ENCODE measurements at regions not wholly inside any gene's neighbourhood (a gene's known extent, or its start where the extent isn't known, plus 50 kb on each side); places are given as distances from the start of the nearest gene placed in this dataset.

GRCh38 chr21:41634211-41634694, 126.3 kb upstream of the TMPRSS2 start:
- no peak overlapping the region for H3K4me3 ChIP-seq (ENCODE audit: low read length)
- H3K4me1 ChIP-seq (ENCODE audit: insufficient read depth, low read length), result no peaks in the 10 kb centered on the region; the same call in 1 of the 2 replicates
- H3K27ac ChIP-seq (ENCODE audit: low read length), result no peak overlapping the region
- no peaks in the 10 kb centered on the region for H3K36me3 ChIP-seq (ENCODE audit: insufficient read depth, low read depth, low read length)
- H3K9me3 ChIP-seq (ENCODE audit: insufficient read depth, low read depth, low read length), result no peaks in the 10 kb centered on the region
- H3K9ac ChIP-seq (ENCODE audit: low read depth, low read length), result no peak overlapping the region
- H3K27me3 ChIP-seq (ENCODE audit: insufficient read depth, low read length), result no peaks in the 10 kb centered on the region

DNA sequence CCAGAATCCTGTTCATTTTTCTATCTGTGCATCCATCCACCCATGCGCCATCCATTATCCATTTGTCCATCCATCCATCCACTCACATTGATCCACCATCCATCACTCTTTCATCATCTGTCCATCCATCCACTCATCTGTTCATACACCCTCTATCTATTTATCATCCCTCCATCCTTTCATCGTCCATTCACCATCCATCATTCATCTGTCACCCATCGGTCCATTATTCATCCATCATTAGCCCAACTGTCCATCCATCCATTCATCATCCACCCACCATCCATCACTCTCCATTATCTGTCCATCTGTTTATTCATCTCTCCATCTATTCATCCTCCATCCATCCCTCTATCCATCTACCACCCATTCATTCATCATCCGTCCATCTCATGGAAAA, 125.7 kb upstream of the TMPRSS2 start:
- Histone ChIP-seq H3K9ac (ENCODE audit: low read depth, low read length) (no peak overlapping the region), H3K27ac (ENCODE audit: low read length) (no peak overlapping the region), H3K27me3 (ENCODE audit: insufficient read depth, low read length) (no peaks in the 10 kb centered on the region), H3K36me3 (ENCODE audit: insufficient read depth, low read depth, low read length) (no peaks in the 10 kb centered on the region), H3K9me3 (ENCODE audit: insufficient read depth, low read depth, low read length) (no peaks in the 10 kb centered on the region), H3K4me1 (ENCODE audit: insufficient read depth, low read length) (no peaks in the 10 kb centered on the region; the same call in 1 of the 2 replicates), H3K4me3 (ENCODE audit: low read length) (no peak overlapping the region)

- Histone ChIP-seq H3K27me3 (ENCODE audit: insufficient read depth, low read length) (no peaks in the 10 kb centered on the region), H3K9ac (ENCODE audit: low read depth, low read length) (no peak overlapping the region), H3K36me3 (ENCODE audit: insufficient read depth, low read depth, low read length) (no peaks in the 10 kb centered on the region), H3K4me1 (ENCODE audit: insufficient read depth, low read length) (no peaks in the 10 kb centered on the region; the same call in 1 of the 2 replicates), H3K9me3 (ENCODE audit: insufficient read depth, low read depth, low read length) (no peaks in the 10 kb centered on the region), H3K27ac (ENCODE audit: low read length) (no peak overlapping the region), H3K4me3 (ENCODE audit: low read length) (no peak overlapping the region)
Observed at GRCh38 chr21:41632748-41633475, 125.0 kb upstream of the TMPRSS2 start.

DNA sequence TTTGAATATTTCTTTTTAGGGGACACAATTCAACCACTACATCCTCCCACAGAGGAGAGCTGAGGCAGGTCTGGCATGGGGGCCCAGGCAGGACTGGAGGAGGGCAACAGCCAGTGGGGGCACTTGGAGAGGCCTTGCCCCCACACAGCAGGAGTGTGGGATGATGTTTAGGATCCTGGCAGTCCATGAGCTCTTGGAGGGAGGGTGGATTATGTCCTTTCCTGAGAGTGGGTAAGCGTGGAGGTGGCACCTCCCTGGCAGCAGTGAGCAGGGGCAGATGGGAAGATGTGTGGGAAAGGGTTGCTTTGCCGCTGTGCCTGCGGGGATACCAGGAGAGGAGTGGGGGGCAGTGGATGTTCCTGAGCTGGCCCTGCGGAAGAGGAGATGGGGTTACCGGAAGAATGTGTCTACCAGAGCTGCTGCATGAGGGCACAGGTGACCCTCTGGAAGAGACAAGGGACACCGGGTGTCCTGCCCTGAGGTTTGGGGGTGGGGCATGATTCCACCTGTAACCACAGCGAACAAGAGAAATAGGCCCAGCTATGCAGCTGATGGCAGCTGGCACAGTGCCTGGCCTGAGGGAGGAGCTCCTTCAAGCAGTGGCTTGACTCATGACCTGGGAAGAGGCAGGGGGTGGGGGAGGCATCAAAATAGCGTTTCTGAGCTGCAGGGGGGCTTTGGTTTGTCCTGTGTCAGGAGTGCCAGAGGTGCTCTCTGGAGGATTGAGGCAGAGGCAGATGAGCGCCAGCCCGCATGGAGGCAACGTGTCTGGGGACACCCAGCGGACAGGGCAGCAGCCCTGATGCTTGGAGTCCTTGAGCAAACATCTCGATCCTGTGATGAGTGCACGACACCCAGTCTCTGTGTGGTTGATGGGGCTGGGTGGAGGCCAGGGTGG, 123.9 kb upstream of the TMPRSS2 start:
- no peaks in the 10 kb centered on the region for H3K27me3 ChIP-seq (ENCODE audit: insufficient read depth, low read length)
- no peaks in the 10 kb centered on the region for H3K36me3 ChIP-seq (ENCODE audit: insufficient read depth, low read depth, low read length)
- no peak overlapping the region for H3K9ac ChIP-seq (ENCODE audit: low read depth, low read length)
- no peaks in the 10 kb centered on the region; the same call in 1 of the 2 replicates for H3K4me1 ChIP-seq (ENCODE audit: insufficient read depth, low read length)
- H3K4me3 ChIP-seq (ENCODE audit: low read length), result no peak overlapping the region
- H3K27ac ChIP-seq (ENCODE audit: low read length), result no peak overlapping the region
- no peaks in the 10 kb centered on the region for H3K9me3 ChIP-seq (ENCODE audit: insufficient read depth, low read depth, low read length)

DNA sequence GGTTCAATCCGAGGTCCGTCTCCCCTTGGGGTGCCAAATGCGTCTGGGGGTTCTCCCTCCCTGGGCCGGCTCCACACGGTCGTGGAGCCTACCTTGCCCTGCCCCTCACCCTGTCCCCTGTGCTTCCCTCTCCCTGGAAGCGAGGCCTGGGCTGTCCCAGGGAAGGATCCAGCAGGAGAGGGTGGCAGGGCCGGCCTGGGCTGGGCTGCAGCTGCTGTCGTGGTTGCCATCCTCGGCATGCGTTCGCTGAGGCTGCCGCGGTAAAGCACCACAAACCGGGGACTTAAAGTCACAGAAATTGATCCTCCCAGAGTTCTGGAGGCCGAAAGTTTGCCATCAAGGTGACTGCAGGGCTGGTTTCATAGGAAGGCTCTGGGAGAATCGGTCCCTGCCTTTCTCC, 123.0 kb upstream of the TMPRSS2 start:
- Histone ChIP-seq H3K9ac (ENCODE audit: low read depth, low read length) (no peak overlapping the region), H3K27ac (ENCODE audit: low read length) (no peak overlapping the region), H3K4me1 (ENCODE audit: insufficient read depth, low read length) (no peaks in the 10 kb centered on the region; the same call in 1 of the 2 replicates), H3K9me3 (ENCODE audit: insufficient read depth, low read depth, low read length) (no peaks in the 10 kb centered on the region), H3K36me3 (ENCODE audit: insufficient read depth, low read depth, low read length) (no peaks in the 10 kb centered on the region), H3K27me3 (ENCODE audit: insufficient read depth, low read length) (no peaks in the 10 kb centered on the region), H3K4me3 (ENCODE audit: low read length) (no peak overlapping the region)

- Histone ChIP-seq H3K27me3 (ENCODE audit: insufficient read depth, low read length) (no peaks in the 10 kb centered on the region), H3K27ac (ENCODE audit: low read length) (no peak overlapping the region), H3K4me3 (ENCODE audit: low read length) (no peak overlapping the region), H3K9ac (ENCODE audit: low read depth, low read length) (no peak overlapping the region), H3K9me3 (ENCODE audit: insufficient read depth, low read depth, low read length) (no peaks in the 10 kb centered on the region), H3K36me3 (ENCODE audit: insufficient read depth, low read depth, low read length) (no peaks in the 10 kb centered on the region), H3K4me1 (ENCODE audit: insufficient read depth, low read length) (no peaks in the 10 kb centered on the region; the same call in 1 of the 2 replicates)
Observed at GRCh38 chr21:41630249-41630648, 122.3 kb upstream of the TMPRSS2 start.

GRCh38 chr21:41628256-41628655, 120.3 kb upstream of the TMPRSS2 start:
- Histone ChIP-seq H3K27ac (ENCODE audit: low read length) (no peak overlapping the region), H3K9me3 (ENCODE audit: insufficient read depth, low read depth, low read length) (no peaks in the 10 kb centered on the region), H3K9ac (ENCODE audit: low read depth, low read length) (no peak overlapping the region), H3K36me3 (ENCODE audit: insufficient read depth, low read depth, low read length) (no peaks in the 10 kb centered on the region), H3K4me1 (ENCODE audit: insufficient read depth, low read length) (no peaks in the 10 kb centered on the region), H3K27me3 (ENCODE audit: insufficient read depth, low read length) (no peaks in the 10 kb centered on the region), H3K4me3 (ENCODE audit: low read length) (no peak overlapping the region)

DNA sequence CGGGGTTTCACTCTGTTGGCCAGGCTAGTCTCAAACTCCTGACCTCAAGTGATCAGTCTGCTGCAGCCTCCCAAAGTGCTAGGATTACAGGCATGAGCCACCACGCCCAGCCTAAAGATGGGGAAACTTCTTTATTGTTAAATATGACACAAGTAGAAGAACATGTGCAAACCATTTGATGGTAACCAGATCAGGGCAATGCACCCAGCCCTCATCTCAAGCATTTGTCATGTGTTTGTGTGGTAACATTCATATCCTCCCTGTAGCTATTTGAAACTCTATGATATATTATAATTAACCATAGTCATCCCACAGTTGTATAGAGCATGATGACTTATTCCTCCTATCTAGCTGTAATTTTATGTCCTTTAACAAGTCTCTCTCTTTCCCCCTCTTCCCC, 119.5 kb upstream of the TMPRSS2 start:
- Histone ChIP-seq H3K36me3 (ENCODE audit: insufficient read depth, low read depth, low read length) (no peaks in the 10 kb centered on the region), H3K27ac (ENCODE audit: low read length) (no peak overlapping the region), H3K9ac (ENCODE audit: low read depth, low read length) (no peak overlapping the region), H3K9me3 (ENCODE audit: insufficient read depth, low read depth, low read length) (no peaks in the 10 kb centered on the region), H3K4me3 (ENCODE audit: low read length) (no peak overlapping the region), H3K4me1 (ENCODE audit: insufficient read depth, low read length) (no peaks in the 10 kb centered on the region), H3K27me3 (ENCODE audit: insufficient read depth, low read length) (no peaks in the 10 kb centered on the region)

- H3K4me3 ChIP-seq (ENCODE audit: low read length), result no peak overlapping the region
Observed at GRCh38 chr21:41626021-41626420, 118.1 kb upstream of the TMPRSS2 start.

GRCh38 chr21:41625428-41625827, 117.5 kb upstream of the TMPRSS2 start:
- no peak overlapping the region for H3K27ac ChIP-seq (ENCODE audit: low read length)
- H3K9ac ChIP-seq (ENCODE audit: low read depth, low read length), result no peak overlapping the region
- no peaks in the 10 kb centered on the region for H3K4me1 ChIP-seq (ENCODE audit: insufficient read depth, low read length)
- H3K27me3 ChIP-seq (ENCODE audit: insufficient read depth, low read length), result no peaks in the 10 kb centered on the region
- no peaks in the 10 kb centered on the region for H3K36me3 ChIP-seq (ENCODE audit: insufficient read depth, low read depth, low read length)
- no peaks in the 10 kb centered on the region for H3K9me3 ChIP-seq (ENCODE audit: insufficient read depth, low read depth, low read length)
- no peak overlapping the region for H3K4me3 ChIP-seq (ENCODE audit: low read length)

More at GRCh38 chr21:41626021-41626420, 118.1 kb upstream of the TMPRSS2 start:
- Histone ChIP-seq H3K27ac (ENCODE audit: low read length) (no peak overlapping the region), H3K27me3 (ENCODE audit: insufficient read depth, low read length) (no peaks in the 10 kb centered on the region), H3K9ac (ENCODE audit: low read depth, low read length) (no peak overlapping the region), H3K4me1 (ENCODE audit: insufficient read depth, low read length) (no peaks in the 10 kb centered on the region), H3K36me3 (ENCODE audit: insufficient read depth, low read depth, low read length) (no peaks in the 10 kb centered on the region), H3K9me3 (ENCODE audit: insufficient read depth, low read depth, low read length) (no peaks in the 10 kb centered on the region)

DNA sequence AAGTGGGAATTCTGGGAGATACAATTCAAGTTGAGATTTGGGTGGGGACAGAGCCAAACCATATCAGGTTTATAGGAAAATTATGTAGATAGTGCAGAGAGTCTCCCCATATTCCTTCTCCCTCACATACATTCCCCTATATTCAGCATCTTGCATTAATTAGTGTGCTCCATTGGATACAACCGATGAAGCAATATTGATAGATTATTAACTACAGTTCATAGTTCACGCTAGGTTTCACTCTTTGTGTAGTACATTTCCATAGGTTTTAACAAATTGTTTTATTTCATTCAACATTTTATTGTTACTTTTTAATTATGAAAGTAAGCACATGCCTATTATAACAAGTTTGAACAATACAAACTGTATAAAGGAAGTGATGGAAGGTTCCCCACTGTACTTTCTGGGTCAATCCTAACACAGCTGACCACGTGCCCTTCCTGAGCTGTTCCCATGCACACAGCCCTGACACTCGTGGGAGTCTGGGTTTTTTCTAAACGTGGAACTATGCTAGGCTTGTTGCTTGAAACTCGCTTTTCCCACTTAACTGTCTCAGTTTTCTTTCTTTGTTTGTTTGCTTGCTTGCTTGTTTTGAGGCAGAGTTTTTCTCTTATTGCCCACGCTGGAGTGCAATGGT, 116.8 kb upstream of the TMPRSS2 start:
- Histone ChIP-seq H3K27me3 (ENCODE audit: insufficient read depth, low read length) (no peaks in the 10 kb centered on the region), H3K27ac (ENCODE audit: low read length) (no peak overlapping the region), H3K4me3 (ENCODE audit: low read length) (no peak overlapping the region), H3K4me1 (ENCODE audit: insufficient read depth, low read length) (no peaks in the 10 kb centered on the region), H3K9me3 (ENCODE audit: insufficient read depth, low read depth, low read length) (no peaks in the 10 kb centered on the region), H3K9ac (ENCODE audit: low read depth, low read length) (no peak overlapping the region), H3K36me3 (ENCODE audit: insufficient read depth, low read depth, low read length) (no peaks in the 10 kb centered on the region)
